HG03103 (cell line): ENCODE measurements at regions not wholly inside any gene's neighbourhood (a gene's known extent, or its start where the extent isn't known, plus 50 kb on each side); places are given as distances from the start of the nearest gene placed in this dataset.

Source experiments
- ATAC-seq: cut with Tn5 transposase; IDR thresholded peaks from one replicate; pipeline ENCODE4 v1.9.1; 2021; ENCODE audit warnings: low read depth; ENCODE audit not compliant: unreplicated experiment

GRCh38 chr4:24249972-24250371 is 334.4 kb downstream of the DHX15 start:
- ATAC-seq: no peak

- ATAC-seq: no peak
These were observed 335.4 kb downstream of the DHX15 start for GRCh38 chr4:24248674-24249630.

GRCh38 chr4:24245491-24245820 is 338.9 kb downstream of the DHX15 start:
- no peak for ATAC-seq

GRCh38 chr4:24244663-24245490 is 339.5 kb downstream of the DHX15 start:
- ATAC-seq: no peak

- no peak for ATAC-seq
These were observed 340.7 kb downstream of the DHX15 start for GRCh38 chr4:24243641-24244040.

GRCh38 chr4:24241511-24241910 is 342.8 kb downstream of the DHX15 start:
- ATAC-seq: no peak

- no peak for ATAC-seq
These were observed 343.7 kb downstream of the DHX15 start for GRCh38 chr4:24240655-24241054.

- no peak for ATAC-seq
These were observed 346.6 kb downstream of the DHX15 start for GRCh38 chr4:24237709-24238108.

- ATAC-seq: no peak
These were observed 346.7 kb upstream of the PPARGC1A start for GRCh38 chr4:24236532-24236931.

- no peak for ATAC-seq
These were observed 346.3 kb upstream of the PPARGC1A start for GRCh38 chr4:24236120-24236519.

GRCh38 chr4:24235618-24236017 is 345.8 kb upstream of the PPARGC1A start:
- ATAC-seq: no peak

- no peak for ATAC-seq
These were observed 344.5 kb upstream of the PPARGC1A start for GRCh38 chr4:24234288-24234848.

- no peak for ATAC-seq
These were observed 341.1 kb upstream of the PPARGC1A start for GRCh38 chr4:24230955-24231354.

- ATAC-seq: no peak
These were observed 340.1 kb upstream of the PPARGC1A start for GRCh38 chr4:24229978-24230377.

GRCh38 chr4:24228692-24229091 is 338.8 kb upstream of the PPARGC1A start:
- no peak for ATAC-seq

- no peak for ATAC-seq
These were observed 336.8 kb upstream of the PPARGC1A start for GRCh38 chr4:24226667-24227066.

GRCh38 chr4:24226023-24226422 is 336.2 kb upstream of the PPARGC1A start:
- no peak for ATAC-seq

- no peak for ATAC-seq
These were observed 334.6 kb upstream of the PPARGC1A start for GRCh38 chr4:24224446-24224845.

- no peak for ATAC-seq
These were observed 329.4 kb upstream of the PPARGC1A start for GRCh38 chr4:24219209-24219608.

- ATAC-seq: no peak
These were observed 328.7 kb upstream of the PPARGC1A start for GRCh38 chr4:24218566-24218965.

GRCh38 chr4:24214796-24215195 is 324.9 kb upstream of the PPARGC1A start:
- no peak for ATAC-seq
